ENCODE measurements at regions not wholly inside any gene's neighbourhood (a gene's known extent, or its start where the extent isn't known, plus 50 kb on each side); places are given as distances from the start of the nearest gene placed in this dataset.

DNA sequence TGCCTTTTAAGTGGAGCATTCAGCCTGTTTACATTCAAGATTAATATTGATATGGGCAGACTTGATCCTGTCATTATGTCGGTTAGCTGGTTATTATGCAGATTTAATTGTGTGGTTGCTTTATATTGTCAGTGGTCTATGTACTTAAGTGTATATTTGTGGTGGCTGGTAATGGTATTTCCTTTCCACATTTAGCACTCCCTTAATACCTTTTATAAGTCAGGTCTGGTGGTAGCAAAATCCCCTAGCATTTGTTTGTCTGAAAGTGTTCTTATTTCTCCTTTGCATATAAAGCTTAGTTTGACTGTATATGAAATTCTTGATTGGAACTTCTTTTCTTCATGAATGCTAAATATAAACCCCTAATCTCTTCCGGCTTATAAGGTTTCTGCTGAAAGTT is 403.7 kb upstream of the EPHA5 start:
- TF ChIP-seq POLR2A (IDR thresholded peaks at IDR 0.05; ENCODE audit: low read depth, low read length) (no peak), POLR2AphosphoS5 (IDR thresholded peaks at IDR 0.05; ENCODE audit: insufficient read depth, low read depth, low read length) (no peak), EZH2 (IDR thresholded peaks at IDR 0.05; ENCODE audit: borderline replicate concordance, low read depth, low read length, severe bottlenecking) (no peak), MYC (IDR thresholded peaks at IDR 0.05; ENCODE audit: low read depth, low read length) (no peak), JUN (IDR thresholded peaks at IDR 0.05; ENCODE audit: borderline replicate concordance, insufficient read depth, insufficient read length, low read depth) (no peak)
- TF ChIP-seq, protein P1, sequence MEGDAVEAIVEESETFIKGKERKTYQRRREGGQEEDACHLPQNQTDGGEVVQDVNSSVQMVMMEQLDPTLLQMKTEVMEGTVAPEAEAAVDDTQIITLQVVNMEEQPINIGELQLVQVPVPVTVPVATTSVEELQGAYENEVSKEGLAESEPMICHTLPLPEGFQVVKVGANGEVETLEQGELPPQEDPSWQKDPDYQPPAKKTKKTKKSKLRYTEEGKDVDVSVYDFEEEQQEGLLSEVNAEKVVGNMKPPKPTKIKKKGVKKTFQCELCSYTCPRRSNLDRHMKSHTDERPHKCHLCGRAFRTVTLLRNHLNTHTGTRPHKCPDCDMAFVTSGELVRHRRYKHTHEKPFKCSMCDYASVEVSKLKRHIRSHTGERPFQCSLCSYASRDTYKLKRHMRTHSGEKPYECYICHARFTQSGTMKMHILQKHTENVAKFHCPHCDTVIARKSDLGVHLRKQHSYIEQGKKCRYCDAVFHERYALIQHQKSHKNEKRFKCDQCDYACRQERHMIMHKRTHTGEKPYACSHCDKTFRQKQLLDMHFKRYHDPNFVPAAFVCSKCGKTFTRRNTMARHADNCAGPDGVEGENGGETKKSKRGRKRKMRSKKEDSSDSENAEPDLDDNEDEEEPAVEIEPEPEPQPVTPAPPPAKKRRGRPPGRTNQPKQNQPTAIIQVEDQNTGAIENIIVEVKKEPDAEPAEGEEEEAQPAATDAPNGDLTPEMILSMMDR (IDR thresholded peaks at IDR 0.05; ENCODE audit: extremely low read depth in 1 of 2, insufficient read depth in 1 of 2, low read depth in 1 of 2, low read length in 2 of 2) = no peak

All from endothelial cell of umbilical vein (primary cell).